Fibroblast of skin of left biceps (primary cell): ENCODE measurements at regions not wholly inside any gene's neighbourhood (a gene's known extent, or its start where the extent isn't known, plus 50 kb on each side); places are given as distances from the start of the nearest gene placed in this dataset.

Source experiments
- DNase-seq, 2 experiments: peaks; one replicate each; pipeline ENCODE4 v3.0.0-alpha.2; 2013; ENCODE audit warnings: low read depth in 2 of 2

GRCh38 chr6:71396410-71396801 lies 107.8 kb downstream of the OGFRL1 start:
- no peak for DNase-seq

GRCh38 chr6:71399279-71399678 lies 110.7 kb downstream of the OGFRL1 start:
- no peak for DNase-seq

- DNase-seq: no peak
Observed at GRCh38 chr6:71400852-71401251, 112.2 kb downstream of the OGFRL1 start.

GRCh38 chr6:71402096-71402495 lies 113.5 kb downstream of the OGFRL1 start:
- no peak for DNase-seq

- no peak for DNase-seq
Observed at GRCh38 chr6:71403422-71404134, 115.0 kb downstream of the OGFRL1 start.

- no peak for DNase-seq
Observed at GRCh38 chr6:71404145-71404966, 115.7 kb downstream of the OGFRL1 start.

- DNase-seq: no peak
Observed at GRCh38 chr6:71404967-71405278, 116.3 kb downstream of the OGFRL1 start.

- DNase-seq: no peak
Observed at GRCh38 chr6:71405416-71405815, 116.8 kb downstream of the OGFRL1 start.

- DNase-seq: no peak
Observed at GRCh38 chr6:71406865-71407860, 118.6 kb downstream of the OGFRL1 start.

GRCh38 chr6:71408787-71409723 lies 120.4 kb downstream of the OGFRL1 start:
- no peak for DNase-seq

GRCh38 chr6:71410164-71410566 lies 121.6 kb downstream of the OGFRL1 start:
- no peak for DNase-seq

- DNase-seq: no peak
Observed at GRCh38 chr6:71410681-71411080, 122.1 kb downstream of the OGFRL1 start.

GRCh38 chr6:71411882-71412281 lies 123.3 kb downstream of the OGFRL1 start:
- no peak for DNase-seq

GRCh38 chr6:71412559-71413140 lies 124.0 kb downstream of the OGFRL1 start:
- no peak for DNase-seq

- no peak for DNase-seq
Observed at GRCh38 chr6:71414486-71414885, 125.9 kb downstream of the OGFRL1 start.

- no peak for DNase-seq
Observed at GRCh38 chr6:71419217-71420094, 130.8 kb downstream of the OGFRL1 start.

GRCh38 chr6:71420095-71420692 lies 131.6 kb downstream of the OGFRL1 start:
- no peak for DNase-seq

GRCh38 chr6:71420693-71421328 lies 132.2 kb downstream of the OGFRL1 start:
- peak; percentile 80 to 81 for DNase-seq

GRCh38 chr6:71421611-71422010 lies 133.0 kb downstream of the OGFRL1 start:
- no peak for DNase-seq
